ENCODE measurements at regions not wholly inside any gene's neighbourhood (a gene's known extent, or its start where the extent isn't known, plus 50 kb on each side); places are given as distances from the start of the nearest gene placed in this dataset.

GRCh38 chrX:20515841-20516461 lies 249.2 kb upstream of the RPS6KA3 start:
- DNase-seq: peak; percentile 52

- no peak for DNase-seq
Observed at GRCh38 chrX:20514358-20514757, 247.6 kb upstream of the RPS6KA3 start.

- no peak for DNase-seq
Observed at GRCh38 chrX:20513185-20513584, 246.5 kb upstream of the RPS6KA3 start.

GRCh38 chrX:20511792-20512191 lies 245.1 kb upstream of the RPS6KA3 start:
- no peak for DNase-seq

GRCh38 chrX:20507901-20508620 lies 241.4 kb upstream of the RPS6KA3 start:
- DNase-seq: no peak

GRCh38 chrX:20506739-20507138 lies 240.0 kb upstream of the RPS6KA3 start:
- DNase-seq: no peak

- DNase-seq: no peak
Observed at GRCh38 chrX:20500949-20501348, 234.2 kb upstream of the RPS6KA3 start.

GRCh38 chrX:20500171-20500865 lies 233.6 kb upstream of the RPS6KA3 start:
- no peak for DNase-seq

GRCh38 chrX:20499763-20500162 lies 233.1 kb upstream of the RPS6KA3 start:
- no peak for DNase-seq

- DNase-seq: no peak
Observed at GRCh38 chrX:20498851-20499635, 232.3 kb upstream of the RPS6KA3 start.

GRCh38 chrX:20495575-20495974 lies 228.9 kb upstream of the RPS6KA3 start:
- DNase-seq: no peak

- DNase-seq: no peak
Observed at GRCh38 chrX:20488473-20488872, 221.8 kb upstream of the RPS6KA3 start.

GRCh38 chrX:20487227-20487626 lies 220.5 kb upstream of the RPS6KA3 start:
- no peak for DNase-seq

GRCh38 chrX:20481632-20482031 lies 214.9 kb upstream of the RPS6KA3 start:
- no peak for DNase-seq

- no peak for DNase-seq
Observed at GRCh38 chrX:20479896-20480295, 213.2 kb upstream of the RPS6KA3 start.

- no peak for DNase-seq
Observed at GRCh38 chrX:20479048-20479447, 212.3 kb upstream of the RPS6KA3 start.

- DNase-seq: no peak
Observed at GRCh38 chrX:20477836-20478524, 211.3 kb upstream of the RPS6KA3 start.

GRCh38 chrX:20477219-20477618 lies 210.5 kb upstream of the RPS6KA3 start:
- DNase-seq: no peak

GRCh38 chrX:20472620-20473258 lies 206.0 kb upstream of the RPS6KA3 start:
- DNase-seq: no peak

- DNase-seq: no peak
Observed at GRCh38 chrX:20472148-20472547, 205.4 kb upstream of the RPS6KA3 start.

- DNase-seq: no peak
Observed at GRCh38 chrX:20471483-20471882, 204.8 kb upstream of the RPS6KA3 start.

Measured in activated CD8-positive, alpha-beta memory T cell treated with anti-CD3 and anti-CD28 coated beads, Interleukin-2, amount 50 U/mL, for 48 hours (primary cell).